HepG2 (cell line): ENCODE measurements at regions not wholly inside any gene's neighbourhood (a gene's known extent, or its start where the extent isn't known, plus 50 kb on each side); places are given as distances from the start of the nearest gene placed in this dataset.

Experiments
- ATAC-seq: fragments of 200-7000 bp; cut with Tn5 transposase; 3 replicates; pipeline ENCODE4 v1.9.1; 2020; ENCODE audit warnings: mild to moderate bottlenecking, moderate library complexity
- BruUV-seq: library from RNA; stranded (reverse); fragments of 400-500 nt; replicated peaks from 2 replicates; lab custom pipeline; 2021; lab: Mats Ljungman, UMichigan
- CTCF ChIA-PET: fragments of 300-600 bp; formaldehyde crosslinking; extraction: SDS; loops from one replicate; lab custom pipeline; 2021; ENCODE audit warnings: low total read pairs, inconsistent platforms, low intra/inter-chr PET ratio; lab: Yijun Ruan, JAX
- POLR2A ChIA-PET: fragments of 350-600 bp; sonication (Branson Sonifier 250); formaldehyde crosslinking; loops from one replicate; lab custom pipeline; 2020; ENCODE audit warnings: antibody characterized with exemption, inconsistent platforms; lab: Yijun Ruan, JAX
- DNase-seq: peaks from one replicate; pipeline ENCODE4 v3.0.0-alpha.2; 2015; ENCODE audit warnings: low spot score
- FAIRE-seq: peaks from 3 replicates; lab custom pipeline; 2011; peaks lifted over from hg19 to GRCh38; lab: Jason Lieb, UNC
- H2AFZ ChIP-seq: one replicate; pipeline ENCODE4 v1.6.1; 2011; ENCODE audit warnings: low read length, inconsistent platforms
- H3K27ac ChIP-seq: fragments of 300-600 bp; 3 replicates; pipeline ENCODE4 v1.8.0; 2011; ENCODE audit warnings: mixed run types, mild to moderate bottlenecking, mixed read lengths, low read length, inconsistent platforms; ENCODE audit not compliant: insufficient read depth; ENCODE audit errors: extremely low read length
- H3K27me3 ChIP-seq, 2 experiments: fragments of 200-600 bp in 1 of 2; 2 replicates in 1 of 2; 3 replicates in 1 of 2; pipeline versions ENCODE4 v1.6.0 to v1.8.0; 2011; ENCODE audit warnings: low read length in 2 of 2, mild to moderate bottlenecking in 2 of 2, moderate library complexity in 2 of 2, inconsistent platforms in 1 of 2; ENCODE audit not compliant: insufficient read depth in 2 of 2, control insufficient read depth in 1 of 2
- H3K36me3 ChIP-seq, 2 experiments: fragments of 200-600 bp in 1 of 2; replicated peaks in 1 of 2; 2 replicates in 1 of 2; 3 replicates in 1 of 2; pipeline versions ENCODE4 v1.5.1 to v1.8.0; 2011; ENCODE audit warnings: low read length in 2 of 2, inconsistent platforms in 1 of 2; ENCODE audit not compliant: insufficient read depth in 2 of 2, control insufficient read depth in 1 of 2
- H3K4me1 ChIP-seq: 2 replicates; pipeline ENCODE4 v1.5.1; 2012; ENCODE audit warnings: low read length, inconsistent platforms; ENCODE audit not compliant: insufficient read depth
- H3K4me2 ChIP-seq: 2 replicates; pipeline ENCODE4 v1.6.0; 2011; ENCODE audit warnings: low read depth, low read length, inconsistent platforms
- H3K4me3 ChIP-seq, 3 experiments: fragments of 200-600 bp in 1 of 3; sonication (generic), shearing (Covaris generic) in 1 of 3; replicated peaks in 1 of 3; 2 replicates each; pipeline ENCODE4 v1.5.1; 2011 to 2016; ENCODE audit warnings: low read length in 3 of 3, inconsistent platforms in 2 of 3, low read depth in 2 of 3, mild to moderate bottlenecking in 2 of 3, control low read depth in 1 of 3, mixed read lengths in 1 of 3; ENCODE audit not compliant: insufficient read depth in 1 of 3
- H3K79me2 ChIP-seq: one replicate; pipeline ENCODE4 v1.6.1; 2011; ENCODE audit warnings: low read length, inconsistent platforms; ENCODE audit not compliant: insufficient read depth
- H3K9ac ChIP-seq: 2 replicates; pipeline ENCODE4 v1.6.0; 2011; ENCODE audit warnings: mild to moderate bottlenecking, low read depth, low read length, inconsistent platforms; ENCODE audit not compliant: insufficient read depth
- H3K9me3 ChIP-seq: 2 replicates; pipeline ENCODE4 v1.5.1; 2012; ENCODE audit warnings: mild to moderate bottlenecking, low read length
- H4K20me1 ChIP-seq: 2 replicates; pipeline ENCODE4 v1.6.0; 2011; ENCODE audit warnings: inconsistent platforms, mild to moderate bottlenecking, low read length, moderate library complexity; ENCODE audit not compliant: insufficient read depth
- EP300 ChIP-seq, 3 experiments: sonication (generic) in 1 of 3; formaldehyde crosslinking in 1 of 3; IDR thresholded peaks; 2 replicates each; pipeline versions ENCODE4 v1.5.1 to v1.6.1; 2011 to 2020; ENCODE audit warnings: low read depth in 2 of 3, low read length in 2 of 3, borderline replicate concordance in 1 of 3, improper control_type of control experiment in 1 of 3, mild to moderate bottlenecking in 1 of 3, missing genetic modification reagents in 1 of 3, moderate library complexity in 1 of 3
- THAP11 ChIP-seq: IDR thresholded peaks from 2 replicates; pipeline ENCODE4 v1.6.1; 2016; ENCODE audit warnings: missing biosample characterization, missing genetic modification reagents
- WGBS: methylation state at CpG from one replicate; pipeline ENCODE4 v1.1.6; 2017; ENCODE audit warnings: low lambda C conversion rate; 5-methylcytosine and 5-hydroxymethylcytosine counted together
- in situ Hi-C: cut with HindIII; loops from 2 replicates; pipeline ENCODE4 v1.10.0; 2017; ENCODE audit warnings: low pct_unique_long_range_greater_than_20kb; ENCODE audit not compliant: extremely low pct_ligation_motif_present
- intact Hi-C: fragments of 100-400 bp; cut with micrococcal nuclease; formaldehyde crosslinking; loops from one replicate; pipeline ENCODE4 v1.10.0; 2022; ENCODE audit not compliant: unreplicated experiment
- TF ChIP-seq, protein P1 (sequence below): sonication (generic); formaldehyde crosslinking; IDR thresholded peaks from 2 replicates; pipeline ENCODE4 v1.5.0; 2020; ENCODE audit warnings: mild to moderate bottlenecking, missing genetic modification reagents, borderline replicate concordance
- TF ChIP-seq, protein P2 (sequence below): sonication (generic); formaldehyde crosslinking; IDR thresholded peaks from 2 replicates; pipeline ENCODE4 v1.8.0; 2022; ENCODE audit warnings: mild to moderate bottlenecking, missing genetic modification reagents, borderline replicate concordance

DNA sequence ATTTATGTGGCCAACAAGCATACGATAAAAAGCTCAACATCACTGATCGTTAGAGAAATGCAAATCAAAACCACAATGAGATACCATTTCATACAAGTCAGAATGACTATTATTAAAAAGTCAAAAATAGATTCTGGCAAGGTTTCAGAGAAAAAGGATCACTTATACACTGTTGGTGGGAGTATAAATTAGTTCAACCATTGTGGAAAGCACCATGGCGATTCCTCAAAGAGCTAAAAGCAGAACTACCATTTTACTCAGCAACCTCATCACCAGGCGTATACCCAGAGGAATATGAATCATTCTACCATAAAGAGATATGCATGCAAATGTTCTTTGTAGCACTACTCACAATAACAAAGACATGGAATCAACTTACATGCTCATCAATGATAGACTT lies 478.7 kb upstream of the GALNTL6 start:
- no peak overlapping the region for H3K27ac ChIP-seq
- in situ Hi-C loops = no loop called here
- H3K9me3 ChIP-seq = peaks cover 34% of the 10 kb centered on the region
- no peak overlapping the region for H2AFZ ChIP-seq
- H3K4me1 ChIP-seq = no peaks in the 10 kb centered on the region
- no peak overlapping the region for H3K4me2 ChIP-seq
- H3K79me2 ChIP-seq = no peaks in the 10 kb centered on the region
- no TSS peak for BruUV-seq
- no peaks in the 10 kb centered on the region for H3K36me3 ChIP-seq
- no peaks in the 10 kb centered on the region for H4K20me1 ChIP-seq
- H3K4me3 ChIP-seq = no peak overlapping the region
- no peaks in the 10 kb centered on the region for H3K27me3 ChIP-seq
- DNase-seq = no peak
- H3K9ac ChIP-seq = no peak overlapping the region
- intact Hi-C loops = no loop called here
- TF ChIP-seq EP300 (IDR thresholded peaks at IDR 0.05; ENCODE audit: low read depth in 2 of 2, low read length in 2 of 2) (no peak), EP300 (CRISPR knock-in tag; IDR thresholded peaks at IDR 0.05; ENCODE audit: borderline replicate concordance) (no peak), THAP11 (no peak)
- TF ChIP-seq, protein P1, sequence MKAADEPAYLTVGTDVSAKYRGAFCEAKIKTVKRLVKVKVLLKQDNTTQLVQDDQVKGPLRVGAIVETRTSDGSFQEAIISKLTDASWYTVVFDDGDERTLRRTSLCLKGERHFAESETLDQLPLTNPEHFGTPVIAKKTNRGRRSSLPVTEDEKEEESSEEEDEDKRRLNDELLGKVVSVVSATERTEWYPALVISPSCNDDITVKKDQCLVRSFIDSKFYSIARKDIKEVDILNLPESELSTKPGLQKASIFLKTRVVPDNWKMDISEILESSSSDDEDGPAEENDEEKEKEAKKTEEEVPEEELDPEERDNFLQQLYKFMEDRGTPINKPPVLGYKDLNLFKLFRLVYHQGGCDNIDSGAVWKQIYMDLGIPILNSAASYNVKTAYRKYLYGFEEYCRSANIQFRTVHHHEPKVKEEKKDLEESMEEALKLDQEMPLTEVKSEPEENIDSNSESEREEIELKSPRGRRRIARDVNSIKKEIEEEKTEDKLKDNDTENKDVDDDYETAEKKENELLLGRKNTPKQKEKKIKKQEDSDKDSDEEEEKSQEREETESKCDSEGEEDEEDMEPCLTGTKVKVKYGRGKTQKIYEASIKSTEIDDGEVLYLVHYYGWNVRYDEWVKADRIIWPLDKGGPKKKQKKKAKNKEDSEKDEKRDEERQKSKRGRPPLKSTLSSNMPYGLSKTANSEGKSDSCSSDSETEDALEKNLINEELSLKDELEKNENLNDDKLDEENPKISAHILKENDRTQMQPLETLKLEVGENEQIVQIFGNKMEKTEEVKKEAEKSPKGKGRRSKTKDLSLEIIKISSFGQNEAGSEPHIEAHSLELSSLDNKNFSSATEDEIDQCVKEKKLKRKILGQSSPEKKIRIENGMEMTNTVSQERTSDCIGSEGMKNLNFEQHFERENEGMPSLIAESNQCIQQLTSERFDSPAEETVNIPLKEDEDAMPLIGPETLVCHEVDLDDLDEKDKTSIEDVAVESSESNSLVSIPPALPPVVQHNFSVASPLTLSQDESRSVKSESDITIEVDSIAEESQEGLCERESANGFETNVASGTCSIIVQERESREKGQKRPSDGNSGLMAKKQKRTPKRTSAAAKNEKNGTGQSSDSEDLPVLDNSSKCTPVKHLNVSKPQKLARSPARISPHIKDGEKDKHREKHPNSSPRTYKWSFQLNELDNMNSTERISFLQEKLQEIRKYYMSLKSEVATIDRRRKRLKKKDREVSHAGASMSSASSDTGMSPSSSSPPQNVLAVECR = no peak
- TF ChIP-seq, protein P2, sequence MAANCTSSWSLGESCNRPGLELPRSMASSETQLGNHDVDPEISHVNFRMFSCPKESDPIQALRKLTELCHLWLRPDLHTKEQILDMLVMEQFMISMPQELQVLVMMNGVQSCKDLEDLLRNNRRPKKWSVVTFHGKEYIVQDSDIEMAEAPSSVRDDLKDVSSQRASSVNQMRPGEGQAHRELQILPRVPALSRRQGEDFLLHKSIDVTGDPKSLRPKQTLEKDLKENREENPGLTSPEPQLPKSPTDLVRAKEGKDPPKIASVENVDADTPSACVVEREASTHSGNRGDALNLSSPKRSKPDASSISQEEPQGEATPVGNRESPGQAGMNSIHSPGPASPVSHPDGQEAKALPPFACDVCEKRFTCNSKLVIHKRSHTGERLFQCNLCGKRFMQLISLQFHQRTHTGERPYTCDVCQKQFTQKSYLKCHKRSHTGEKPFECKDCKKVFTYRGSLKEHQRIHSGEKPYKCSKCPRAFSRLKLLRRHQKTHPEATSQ (CRISPR knock-in tag) = no peak
- ATAC-seq = no peak
- FAIRE-seq = no peak
- POLR2A ChIA-PET = no interaction called here
- CTCF ChIA-PET = no interaction called here
- 19% methylated on average over 4 of the region's 4 CpGs for WGBS
